ENCODE measurements at regions not wholly inside any gene's neighbourhood (a gene's known extent, or its start where the extent isn't known, plus 50 kb on each side); places are given as distances from the start of the nearest gene placed in this dataset.
"Not testable (repeated sequence)": the region's sequence is repeated elsewhere in the genome, so short reads cannot be mapped to it uniquely, and the experiment has no call there.

- DNase-seq, result no peak
Observed at GRCh38 chr19:29048873-29049272, 164.1 kb downstream of the UQCRFS1 start.

DNA sequence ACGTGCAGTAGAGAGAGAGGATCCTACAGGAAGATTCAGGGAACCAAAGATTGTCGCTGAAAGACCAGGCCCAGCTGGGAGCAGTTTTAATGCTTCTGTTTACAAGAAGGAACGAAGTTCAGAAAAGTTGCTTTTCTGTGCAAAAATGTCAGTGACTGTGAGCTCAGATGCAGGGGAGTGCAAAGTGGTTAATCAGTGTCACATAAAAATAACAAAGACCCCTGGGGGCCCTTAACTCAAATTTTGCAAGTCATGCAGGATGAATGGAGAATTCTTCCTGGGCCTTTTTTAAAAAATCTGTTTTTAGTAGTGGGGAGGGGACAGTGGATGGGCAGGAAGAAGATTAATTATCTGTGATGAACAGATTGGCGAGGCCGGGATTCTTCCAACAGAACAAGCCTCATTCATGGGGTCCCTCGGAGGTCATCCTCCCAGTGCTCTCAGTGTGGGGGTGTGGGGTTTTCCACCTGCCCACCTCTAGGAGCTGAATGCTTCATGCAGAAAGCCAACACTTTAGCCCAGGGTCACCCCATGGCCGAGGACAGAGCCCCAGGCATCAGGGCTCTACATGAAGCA lies 167.2 kb downstream of the UQCRFS1 start:
- no peak for DNase-seq

- DNase-seq, result no peak
Observed at GRCh38 chr19:29044037-29044436, 168.9 kb downstream of the UQCRFS1 start.

- DNase-seq, result no peak
Observed at GRCh38 chr19:29042450-29042849, 170.5 kb downstream of the UQCRFS1 start.

- no peak for DNase-seq
Observed at GRCh38 chr19:29040951-29041350, 172.0 kb downstream of the UQCRFS1 start.

GRCh38 chr19:29040292-29040691 lies 172.7 kb downstream of the UQCRFS1 start:
- no peak for DNase-seq

GRCh38 chr19:29039036-29039435 lies 173.9 kb downstream of the UQCRFS1 start:
- DNase-seq, result not testable (repeated sequence)

DNA sequence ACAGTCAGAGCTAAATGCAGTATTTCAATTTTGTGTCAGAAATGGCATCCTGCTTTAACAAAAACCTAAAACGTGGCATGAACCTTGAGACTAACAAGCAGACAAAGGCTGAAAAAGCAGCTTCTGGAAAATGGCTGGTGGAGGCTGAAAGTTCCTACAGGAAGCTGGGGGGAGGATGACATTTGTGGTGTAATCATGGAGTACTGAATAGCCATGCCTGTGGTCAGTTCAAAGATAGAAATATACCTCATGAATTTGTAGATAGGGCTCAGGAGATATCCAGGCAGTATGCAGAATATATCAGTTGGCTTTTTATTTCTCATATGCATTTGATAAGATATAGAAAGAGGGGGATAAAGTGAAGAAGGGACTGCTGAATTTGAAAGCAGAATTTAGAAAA lies 181.7 kb downstream of the UQCRFS1 start:
- no peak for DNase-seq

GRCh38 chr19:29029268-29029958 lies 183.5 kb downstream of the UQCRFS1 start:
- no peak for DNase-seq

- DNase-seq, result no peak
Observed at GRCh38 chr19:29022599-29022998, 190.4 kb downstream of the UQCRFS1 start.

- DNase-seq, result no peak
Observed at GRCh38 chr19:29022165-29022564, 190.8 kb downstream of the UQCRFS1 start.

- DNase-seq, result no peak
Observed at GRCh38 chr19:29021232-29021916, 191.6 kb downstream of the UQCRFS1 start.

GRCh38 chr19:29019403-29019802 lies 193.5 kb downstream of the UQCRFS1 start:
- no peak for DNase-seq

GRCh38 chr19:29018542-29018941 lies 194.4 kb downstream of the UQCRFS1 start:
- no peak for DNase-seq

GRCh38 chr19:29017788-29018187 lies 195.2 kb downstream of the UQCRFS1 start:
- no peak for DNase-seq

GRCh38 chr19:29016926-29017760 lies 195.8 kb downstream of the UQCRFS1 start:
- no peak for DNase-seq

DNA sequence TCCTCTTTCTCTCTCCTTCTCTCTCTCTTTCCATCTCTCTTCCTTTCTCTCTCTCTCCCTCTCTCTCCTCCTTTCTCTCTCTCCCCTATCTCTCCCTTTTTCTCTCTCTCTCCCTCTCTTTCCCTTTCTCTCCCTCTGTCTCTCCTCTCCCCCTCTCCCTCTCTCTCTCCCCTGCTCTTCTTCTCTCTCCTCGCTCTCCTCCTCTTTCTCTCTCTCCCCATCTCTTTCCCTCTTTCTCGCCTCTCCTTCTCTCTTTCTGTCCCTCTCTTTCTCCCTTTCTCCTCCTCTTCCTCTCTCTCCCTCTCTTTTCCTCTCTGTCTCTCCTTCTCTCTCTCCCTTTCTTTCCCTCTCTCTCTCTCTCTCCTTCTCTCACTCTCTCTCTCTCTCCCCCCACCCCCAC lies 196.6 kb downstream of the UQCRFS1 start:
- DNase-seq, result no peak

GRCh38 chr19:29015569-29015968 lies 197.4 kb downstream of the UQCRFS1 start:
- no peak for DNase-seq

DNA sequence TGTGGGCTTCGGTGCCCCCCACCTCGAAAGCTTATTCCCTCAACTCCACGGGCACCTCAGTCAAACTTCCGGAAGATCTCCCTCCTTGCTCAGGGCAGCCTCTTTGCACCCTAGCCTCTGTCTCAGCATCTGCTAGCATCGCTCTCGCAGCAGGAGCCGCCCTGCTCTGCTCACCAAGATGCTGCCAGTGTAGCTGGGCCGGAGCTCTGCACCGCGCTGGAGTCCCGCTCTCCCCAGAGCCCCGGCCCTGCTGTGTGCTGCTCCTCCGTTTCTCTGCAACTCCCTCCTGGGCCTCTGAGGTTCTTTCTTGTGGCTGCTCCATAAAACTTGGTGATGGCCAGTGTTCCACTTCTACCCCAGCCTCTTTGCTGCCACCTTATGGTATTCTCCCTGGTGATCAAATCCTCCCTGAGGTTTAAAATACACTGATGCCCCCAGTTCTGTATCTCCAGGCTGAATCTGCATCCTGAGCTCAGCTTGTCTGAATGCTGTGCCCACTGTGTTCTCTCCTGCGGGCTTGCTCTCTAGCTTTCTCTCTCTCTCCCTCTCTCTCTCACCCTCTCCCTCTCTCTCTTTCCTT lies 198.0 kb downstream of the UQCRFS1 start:
- no peak for DNase-seq

DNA sequence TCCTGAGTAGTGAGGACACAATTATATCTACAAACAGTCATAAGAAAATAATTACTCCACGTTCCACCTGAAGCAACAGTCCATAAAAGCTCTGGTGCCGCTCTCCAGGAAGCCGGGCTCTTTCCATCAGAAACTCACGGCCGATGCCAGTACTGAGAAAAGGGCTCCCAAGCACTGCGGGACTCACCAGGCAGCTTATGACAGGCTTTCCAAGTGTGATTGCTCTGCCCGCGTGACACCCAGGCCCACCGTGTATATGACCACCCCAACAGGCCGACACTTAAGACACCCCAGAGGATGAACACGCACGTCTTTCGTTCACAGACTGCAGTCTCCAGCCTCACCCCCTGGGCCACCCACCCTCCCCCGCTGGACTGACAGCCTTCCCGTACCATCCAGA lies 199.0 kb downstream of the UQCRFS1 start:
- DNase-seq, result no peak

DNA sequence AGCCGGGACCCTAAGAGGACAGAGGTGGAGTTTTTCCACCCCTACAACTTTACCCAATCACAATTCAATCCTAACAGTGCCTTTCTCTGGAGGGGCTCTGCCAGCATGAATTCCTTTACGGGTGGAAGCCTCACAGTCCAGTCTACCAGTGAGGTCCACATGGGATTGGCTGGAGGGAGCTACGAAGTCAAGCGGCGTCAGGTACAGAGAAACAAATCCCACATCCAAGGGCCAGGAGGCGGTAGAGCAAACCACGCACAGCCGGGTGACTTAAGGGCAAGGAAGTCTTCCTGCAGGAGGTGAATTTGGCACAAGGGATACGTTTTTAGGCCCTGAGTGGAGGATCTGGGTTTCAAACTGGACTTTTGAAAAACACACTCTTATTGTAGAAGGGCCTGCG lies 199.6 kb downstream of the UQCRFS1 start:
- no peak for DNase-seq

DNA sequence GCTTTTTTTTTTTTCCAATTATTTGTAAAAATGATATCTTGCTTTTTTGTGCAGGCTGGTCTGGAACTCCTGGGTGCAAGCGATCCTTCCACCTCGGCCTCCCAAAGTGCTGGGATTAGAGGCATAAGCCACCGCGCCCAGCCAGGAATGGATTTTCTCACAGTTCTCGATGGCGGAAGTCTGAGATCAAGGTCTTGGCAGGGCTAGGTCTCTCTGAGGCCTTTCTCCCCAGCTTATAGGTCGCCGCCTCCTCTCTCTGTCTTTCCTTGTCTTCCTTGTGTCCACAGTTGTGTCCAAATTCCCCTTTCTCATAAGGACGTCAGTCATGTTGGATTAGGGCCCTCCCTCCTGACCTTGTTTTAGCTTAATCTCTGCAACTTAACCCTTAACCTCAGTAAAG lies 200.5 kb downstream of the UQCRFS1 start:
- no peak for DNase-seq

DNA sequence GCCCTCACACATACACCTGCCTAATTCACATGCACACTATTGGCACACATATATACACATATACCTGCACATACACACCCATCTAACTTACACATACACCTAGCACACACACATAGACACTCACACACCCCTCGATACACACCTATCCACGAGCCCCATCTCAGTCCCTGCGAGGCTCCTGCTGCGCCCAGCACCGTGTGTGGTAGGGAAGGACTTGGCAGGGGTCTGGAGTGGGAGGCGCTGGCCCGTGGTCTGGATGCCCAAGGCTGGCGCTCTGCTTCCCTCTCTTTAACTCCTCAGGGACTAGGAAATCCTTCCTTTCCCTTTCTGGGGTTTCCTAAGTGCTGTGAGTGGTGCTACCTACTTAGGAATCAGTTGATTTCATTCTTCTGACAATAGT lies 202.7 kb downstream of the UQCRFS1 start:
- no peak for DNase-seq
